Panc1 (cell line): ENCODE measurements at regions not wholly inside any gene's neighbourhood (a gene's known extent, or its start where the extent isn't known, plus 50 kb on each side); places are given as distances from the start of the nearest gene placed in this dataset.

ENCODE experiments used
- ATAC-seq: fragments of 200-7000 bp; cut with Tn5 transposase; 2 replicates; pipeline ENCODE4 v1.9.1; 2020; ENCODE audit warnings: mild to moderate bottlenecking, moderate library complexity
- BruUV-seq: library from RNA; stranded (reverse); fragments of 400-500 nt; replicated peaks from 2 replicates; lab custom pipeline; 2021; lab: Mats Ljungman, UMichigan
- CTCF ChIA-PET: fragments of 300-600 bp; sonication (Branson Sonifier 250); formaldehyde crosslinking; loops from one replicate; lab custom pipeline; 2022; ENCODE audit warnings: antibody characterized with exemption; lab: Charles Lee
- POLR2A ChIA-PET: fragments of 300-600 bp; sonication (Branson Sonifier 250); formaldehyde crosslinking; loops from one replicate; lab custom pipeline; 2022; ENCODE audit warnings: antibody characterized with exemption; lab: Charles Lee
- DNase-seq: peaks from one replicate; pipeline ENCODE4 v3.0.0-alpha.2; 2010; ENCODE audit warnings: low read depth, low spot score
- H3K27ac ChIP-seq: 2 replicates; pipeline ENCODE4 v1.5.1; 2011; ENCODE audit warnings: mild to moderate bottlenecking, low read length, inconsistent platforms
- H3K27me3 ChIP-seq: fragments of 200-500 bp; sonication (Bioruptor generic); 2 replicates; pipeline ENCODE4 v1.6.0; 2014; ENCODE audit warnings: low read length, inconsistent platforms; ENCODE audit not compliant: control insufficient read depth, insufficient read depth
- H3K36me3 ChIP-seq: fragments of 200-500 bp; sonication (Bioruptor generic); 2 replicates; pipeline ENCODE4 v1.5.1; 2014; ENCODE audit warnings: inconsistent platforms, mild to moderate bottlenecking, low read length, moderate library complexity; ENCODE audit not compliant: control insufficient read depth, insufficient read depth
- H3K4me1 ChIP-seq: 2 replicates; pipeline ENCODE4 v1.5.1; 2011; ENCODE audit warnings: inconsistent platforms, mild to moderate bottlenecking, low read length, moderate library complexity; ENCODE audit not compliant: control insufficient read depth, insufficient read depth
- H3K4me3 ChIP-seq, 2 experiments: 2 replicates each; pipeline ENCODE4 v1.5.1; 2011 to 2012; ENCODE audit warnings: low read depth in 2 of 2, low read length in 2 of 2, mild to moderate bottlenecking in 2 of 2, inconsistent platforms in 1 of 2, moderate library complexity in 1 of 2
- H3K9me3 ChIP-seq: fragments of 200-500 bp; sonication (Bioruptor generic); 2 replicates; pipeline ENCODE4 v1.5.1; 2014; ENCODE audit warnings: low read depth, mild to moderate bottlenecking, inconsistent platforms, low read length, moderate library complexity; ENCODE audit not compliant: control insufficient read depth, insufficient read depth
- CTCF ChIP-seq: fragments of 450-650 bp; IDR thresholded peaks from 2 replicates; pipeline ENCODE4 v1.5.1; 2017; ENCODE audit warnings: mild to moderate bottlenecking
- POLR2AphosphoS5 ChIP-seq: IDR thresholded peaks from 2 replicates; pipeline ENCODE4 v1.6.1; 2012; ENCODE audit warnings: mild to moderate bottlenecking, low read depth, low read length, moderate library complexity
- REST ChIP-seq, 2 experiments: IDR thresholded peaks; 2 replicates each; pipeline ENCODE4 v1.6.1; 2011 to 2012; ENCODE audit warnings: low read depth in 2 of 2, control low read depth in 1 of 2, low read length in 1 of 2, mild to moderate bottlenecking in 1 of 2, moderate library complexity in 1 of 2; ENCODE audit not compliant: insufficient read depth in 1 of 2
- SIN3A ChIP-seq: IDR thresholded peaks from 2 replicates; pipeline ENCODE4 v1.6.1; 2012; ENCODE audit warnings: low read depth, mild to moderate bottlenecking, low read length, moderate library complexity, borderline replicate concordance; ENCODE audit not compliant: insufficient read depth
- TCF7L2 ChIP-seq: IDR thresholded peaks from 2 replicates; pipeline ENCODE4 v1.6.1; 2011; ENCODE audit warnings: mild to moderate bottlenecking, low read depth, low read length, inconsistent platforms
- in situ Hi-C: cut with HindIII; loops from 2 replicates; pipeline ENCODE4 v1.10.0; 2016; ENCODE audit warnings: low sequenced_read_pairs, low pct_unique_long_range_greater_than_20kb
- intact Hi-C: fragments of 100-400 bp; cut with micrococcal nuclease; formaldehyde crosslinking; loops from one replicate; pipeline ENCODE4 v1.10.0; 2022; ENCODE audit not compliant: unreplicated experiment

- TF ChIP-seq REST (IDR thresholded peaks at IDR 0.05; ENCODE audit: insufficient read depth in 1 of 2, low read depth in 2 of 2, low read length in 1 of 2) (no peak), POLR2AphosphoS5 (no peak), TCF7L2 (no peak), CTCF (no peak), SIN3A (no peak)
- no peaks in the 10 kb centered on the region for H3K27me3 ChIP-seq
- BruUV-seq = no TSS peak
- ChIA-PET CTCF (no interaction called here), POLR2A (interaction anchor here (0.5 kb wide), 1 partner anchor 268 kb away, joined by 10 read pairs; no protein-coding TSS in a partner anchor)
- intact Hi-C loops (no loop called here), in situ Hi-C loops (no loop called here)
- H3K4me1 ChIP-seq = no peaks in the 10 kb centered on the region
- no peaks in the 10 kb centered on the region for H3K9me3 ChIP-seq
- ATAC-seq = no peak
- H3K36me3 ChIP-seq = no peaks in the 10 kb centered on the region
- no peak overlapping the region for H3K27ac ChIP-seq
- H3K4me3 ChIP-seq = no peak overlapping the region
- no peak for DNase-seq
Measured at GRCh38 chr2:183541766-183542165, 417.5 kb downstream of the NUP35 start.

GRCh38 chr2:183542606-183543005 lies 418.4 kb downstream of the NUP35 start:
- H3K4me3 ChIP-seq = no peak overlapping the region
- no peaks in the 10 kb centered on the region for H3K36me3 ChIP-seq
- no peak for DNase-seq
- no peaks in the 10 kb centered on the region for H3K27me3 ChIP-seq
- POLR2A ChIA-PET = no interaction called here
- no peak for TF ChIP-seq CTCF
- no peak for TF ChIP-seq POLR2AphosphoS5
- no peak for TF ChIP-seq SIN3A
- no peak for TF ChIP-seq TCF7L2
- TF ChIP-seq REST (IDR thresholded peaks at IDR 0.05; ENCODE audit: insufficient read depth in 1 of 2, low read depth in 2 of 2, low read length in 1 of 2) = no peak
- in situ Hi-C loops = no loop called here
- no peak overlapping the region for H3K27ac ChIP-seq
- H3K9me3 ChIP-seq = no peaks in the 10 kb centered on the region
- intact Hi-C loops = no loop called here
- no TSS peak for BruUV-seq
- no peak for ATAC-seq
- CTCF ChIA-PET = no interaction called here
- no peaks in the 10 kb centered on the region for H3K4me1 ChIP-seq
